ENCODE measurements at regions not wholly inside any gene's neighbourhood (a gene's known extent, or its start where the extent isn't known, plus 50 kb on each side); places are given as distances from the start of the nearest gene placed in this dataset.
"Not testable (repeated sequence)": the region's sequence is repeated elsewhere in the genome, so short reads cannot be mapped to it uniquely, and the experiment has no call there.

DNA sequence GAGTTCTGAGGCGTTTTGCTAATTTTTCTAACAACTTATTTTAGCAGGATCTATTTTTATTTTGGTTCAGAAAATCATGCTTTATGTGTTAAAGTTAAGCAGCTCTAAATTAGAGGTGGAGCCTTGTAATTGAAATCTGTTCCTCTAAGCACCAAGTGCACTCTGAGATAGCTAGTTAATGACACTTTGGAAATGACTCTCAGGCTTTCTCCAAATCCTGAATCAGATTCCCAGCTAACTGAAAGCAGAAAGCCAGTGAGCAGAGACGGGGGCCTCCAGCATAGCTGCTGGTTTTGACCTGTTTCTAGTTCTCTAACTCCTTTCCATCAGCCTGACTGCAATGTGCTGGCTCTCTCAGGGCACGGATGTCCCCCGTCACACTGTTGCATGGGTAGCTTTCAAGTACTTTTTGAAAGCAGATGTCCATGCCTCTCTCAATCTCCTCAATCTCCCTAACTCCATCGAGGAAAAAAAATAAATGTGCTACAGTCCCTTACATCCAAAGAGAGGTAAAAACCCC lies 326.5 kb downstream of the SATB2 start:
- DNase-seq, result no peak

- no peak for DNase-seq
These were observed 327.2 kb downstream of the SATB2 start for GRCh38 chr2:199130501-199130900.

DNA sequence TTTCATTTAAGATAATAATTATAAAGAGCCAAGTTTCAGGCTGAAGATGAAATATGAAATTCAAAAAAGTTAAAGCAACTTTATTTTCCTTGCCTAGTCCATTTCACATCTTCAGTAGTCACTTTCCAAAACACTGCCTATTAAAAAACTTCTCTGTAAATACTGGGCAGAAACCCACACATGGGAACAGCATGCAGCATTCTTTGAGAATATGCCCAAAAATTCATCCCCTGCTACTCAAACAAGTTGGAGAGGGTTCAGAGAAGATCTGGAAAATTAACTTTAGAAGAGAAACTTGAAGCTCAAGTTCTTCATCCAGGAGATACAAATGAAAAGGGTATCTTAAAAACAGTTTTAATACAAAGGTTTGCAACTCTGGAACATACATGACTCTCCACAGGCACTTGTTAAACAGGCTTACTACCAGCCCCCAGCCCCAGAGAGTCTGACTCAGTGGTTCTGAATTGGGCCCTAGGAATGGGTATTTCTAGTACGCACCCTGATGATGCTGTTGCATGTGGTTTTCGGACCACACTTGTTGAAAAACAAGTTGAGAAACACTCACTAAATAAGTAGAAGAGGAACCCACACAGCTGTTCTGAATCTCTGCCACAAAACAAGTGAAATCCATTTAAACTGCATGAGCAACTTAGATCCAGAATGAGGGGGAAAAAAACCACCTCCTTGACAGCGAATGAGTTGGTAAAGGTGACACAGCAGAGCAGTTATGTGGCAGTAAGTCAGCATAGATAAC lies 329.1 kb downstream of the SATB2 start:
- no peak for DNase-seq

DNA sequence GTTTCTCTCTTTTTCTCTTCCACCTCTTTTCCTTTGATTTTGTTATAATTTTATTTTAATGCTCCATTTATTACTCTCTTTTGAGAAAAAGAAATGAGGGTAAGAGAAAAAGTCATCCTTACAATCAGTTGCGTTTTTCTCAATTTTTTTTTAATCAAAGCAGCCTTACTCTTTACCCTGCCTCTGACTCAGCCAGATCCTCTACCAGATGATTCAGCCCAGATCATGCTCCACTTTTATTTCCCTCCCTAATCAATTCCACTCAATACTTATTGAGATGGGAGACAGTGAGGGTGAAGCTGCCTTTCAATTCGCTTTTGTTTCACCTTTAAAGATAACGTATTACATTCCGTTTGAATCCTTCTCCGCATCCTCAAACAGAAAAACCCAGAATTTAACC lies 337.9 kb downstream of the SATB2 start:
- DNase-seq, result no peak

DNA sequence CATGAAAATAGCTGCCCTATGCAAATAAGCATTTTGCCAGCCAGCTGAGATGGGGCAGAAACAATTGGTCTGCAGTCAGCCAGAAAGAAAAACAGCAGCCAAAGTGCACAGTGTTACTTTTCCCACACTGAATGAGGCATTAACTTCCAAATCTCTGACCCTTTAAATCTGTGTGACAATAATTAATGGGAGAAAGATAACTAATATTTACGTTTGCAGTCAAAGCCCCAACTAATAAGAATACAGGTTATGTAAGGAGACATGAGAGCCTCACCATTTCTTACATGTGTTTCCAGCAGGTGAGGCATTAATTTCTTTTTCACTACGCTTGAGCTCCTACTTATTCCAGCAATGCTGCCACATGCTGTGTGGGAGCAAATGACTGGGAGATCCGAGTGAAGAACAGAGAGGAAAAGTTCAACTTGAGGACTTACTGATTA lies 339.0 kb downstream of the SATB2 start:
- DNase-seq, result no peak

DNA sequence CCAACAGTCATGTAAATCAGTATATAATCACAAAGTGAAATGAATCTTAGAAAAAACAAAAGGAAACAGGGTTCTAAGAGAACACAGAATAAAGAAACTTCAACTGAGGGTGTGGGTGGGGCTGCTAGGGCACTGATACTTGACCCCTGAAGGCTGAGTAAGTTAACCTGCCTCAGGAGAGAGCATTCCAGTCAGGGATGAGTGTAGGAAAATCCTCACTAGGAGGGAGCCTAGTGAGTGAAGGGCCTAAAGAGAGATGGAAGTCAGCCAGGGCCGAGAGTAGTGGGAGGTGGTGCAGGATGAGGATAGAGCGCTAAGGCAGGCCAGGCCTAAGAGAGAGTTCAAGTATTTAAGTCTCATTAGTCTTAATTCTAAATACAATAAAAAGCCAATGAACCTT lies 342.6 kb downstream of the SATB2 start:
- DNase-seq, result no peak

- no peak for DNase-seq
These were observed 344.6 kb downstream of the SATB2 start for GRCh38 chr2:199113111-199113510.

DNA sequence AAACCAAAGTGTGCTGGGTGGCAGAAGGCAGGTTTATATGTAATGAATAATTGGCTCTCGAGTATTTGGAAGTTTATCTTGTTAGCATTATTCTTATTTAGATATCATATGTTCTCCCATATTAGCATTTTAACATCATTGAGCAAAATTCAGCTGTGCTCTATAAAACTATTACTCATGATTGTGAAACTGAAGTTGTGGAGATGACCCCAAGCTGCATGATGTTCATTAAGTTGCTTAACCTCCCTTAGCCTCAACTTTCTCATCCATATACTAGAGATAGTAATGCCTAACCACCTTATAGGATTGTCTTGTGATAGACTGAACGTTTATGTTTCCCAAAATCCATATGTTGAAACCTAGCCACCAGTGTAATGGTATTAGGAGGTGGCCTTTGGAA lies 346.3 kb downstream of the SATB2 start:
- no peak for DNase-seq

DNA sequence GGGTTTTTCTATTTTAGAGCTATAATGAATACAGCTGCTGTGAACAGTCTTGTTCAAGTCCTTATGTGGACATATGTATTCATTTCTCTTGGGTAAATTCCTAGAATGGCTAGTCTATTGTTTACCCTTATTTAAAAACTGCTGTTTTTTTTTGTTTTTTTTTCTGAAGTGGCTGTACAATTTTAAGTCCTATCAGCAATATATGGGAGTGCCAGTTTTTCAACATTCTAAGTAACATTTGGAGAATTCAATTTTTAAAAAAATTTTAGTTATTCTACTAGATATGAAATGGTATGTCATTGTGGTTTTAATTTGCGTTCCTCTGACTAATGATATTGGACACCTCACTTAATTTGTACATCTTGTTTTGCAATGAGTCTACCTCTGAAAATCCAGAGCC lies 349.7 kb downstream of the SATB2 start:
- no peak for DNase-seq

GRCh38 chr2:199105826-199106225 lies 351.9 kb downstream of the SATB2 start:
- DNase-seq, result no peak

DNA sequence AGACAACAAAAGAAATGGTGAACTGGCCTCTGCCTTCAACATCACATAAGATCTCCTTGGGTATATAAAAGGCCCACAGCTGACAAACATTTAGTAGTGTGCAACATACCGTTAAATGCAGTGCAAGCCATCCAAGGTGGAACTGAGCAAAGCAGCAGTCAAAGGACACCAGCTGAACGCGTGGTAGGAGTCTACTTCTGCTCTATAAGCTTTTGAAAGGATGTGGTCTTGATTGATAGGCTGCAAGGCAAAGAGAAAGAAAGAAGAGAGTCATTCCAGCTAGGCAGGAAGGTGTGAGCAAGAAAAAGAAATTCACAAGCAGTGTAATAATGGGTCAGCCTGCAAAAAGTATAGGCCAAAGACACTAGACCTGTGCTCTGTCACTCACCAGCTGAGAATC lies 356.3 kb downstream of the SATB2 start:
- DNase-seq, result no peak

DNA sequence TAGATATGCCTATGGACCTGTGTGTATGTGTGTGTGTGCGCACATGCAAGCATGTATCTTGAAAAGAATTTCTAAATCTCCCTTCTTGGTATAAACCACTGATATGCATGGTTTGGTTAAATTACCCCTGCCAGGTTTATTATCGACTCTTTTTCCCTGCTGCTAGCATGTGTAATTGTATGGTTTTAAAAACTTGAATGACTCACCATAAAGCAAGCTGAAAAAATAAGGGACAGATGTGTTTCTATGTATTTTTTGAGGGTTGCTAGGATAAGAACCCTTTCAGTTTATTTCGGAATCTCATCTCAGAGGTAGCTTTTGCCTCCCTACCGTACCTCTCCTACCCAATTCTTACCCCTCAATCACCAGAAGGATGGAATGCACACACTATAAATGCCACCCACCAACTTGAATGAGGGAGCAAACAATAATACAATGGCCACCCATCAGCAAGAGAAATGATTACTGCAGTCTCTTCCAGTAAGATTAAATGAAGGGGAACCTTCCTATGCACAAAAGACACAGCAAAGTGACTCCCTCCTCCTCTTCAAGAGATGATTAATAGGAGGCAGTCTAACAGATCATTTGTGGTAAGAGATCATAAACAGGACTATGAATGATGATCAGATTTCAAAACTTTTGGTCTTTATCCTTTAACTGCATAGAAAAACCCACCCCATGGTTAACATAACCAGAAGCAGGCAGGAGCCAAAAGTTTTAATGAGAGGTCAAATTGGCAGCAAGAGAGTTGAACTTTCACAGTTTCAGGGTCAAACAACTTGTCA lies 357.2 kb downstream of the SATB2 start:
- no peak for DNase-seq

- no peak for DNase-seq
These were observed 365.3 kb downstream of the SATB2 start for GRCh38 chr2:199092419-199092818.

DNA sequence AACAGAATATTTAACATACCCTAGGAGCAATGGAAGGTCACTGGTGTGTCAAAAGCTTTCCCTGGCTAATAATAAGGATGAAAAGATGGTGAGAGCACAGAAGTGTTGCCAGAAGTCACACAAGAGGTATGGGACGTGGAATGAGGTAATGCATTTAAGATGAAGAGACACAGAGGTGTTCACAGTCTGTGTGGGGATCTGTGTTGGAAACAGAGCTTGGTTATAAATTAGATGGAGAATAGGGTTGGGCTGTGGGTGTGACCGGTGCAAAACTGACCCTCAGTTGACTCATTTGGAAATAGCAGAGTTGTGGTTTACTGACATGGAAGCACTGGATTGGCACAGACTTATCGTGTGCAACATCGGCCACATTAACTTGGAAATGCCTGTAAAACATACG lies 372.5 kb downstream of the SATB2 start:
- no peak for DNase-seq

DNA sequence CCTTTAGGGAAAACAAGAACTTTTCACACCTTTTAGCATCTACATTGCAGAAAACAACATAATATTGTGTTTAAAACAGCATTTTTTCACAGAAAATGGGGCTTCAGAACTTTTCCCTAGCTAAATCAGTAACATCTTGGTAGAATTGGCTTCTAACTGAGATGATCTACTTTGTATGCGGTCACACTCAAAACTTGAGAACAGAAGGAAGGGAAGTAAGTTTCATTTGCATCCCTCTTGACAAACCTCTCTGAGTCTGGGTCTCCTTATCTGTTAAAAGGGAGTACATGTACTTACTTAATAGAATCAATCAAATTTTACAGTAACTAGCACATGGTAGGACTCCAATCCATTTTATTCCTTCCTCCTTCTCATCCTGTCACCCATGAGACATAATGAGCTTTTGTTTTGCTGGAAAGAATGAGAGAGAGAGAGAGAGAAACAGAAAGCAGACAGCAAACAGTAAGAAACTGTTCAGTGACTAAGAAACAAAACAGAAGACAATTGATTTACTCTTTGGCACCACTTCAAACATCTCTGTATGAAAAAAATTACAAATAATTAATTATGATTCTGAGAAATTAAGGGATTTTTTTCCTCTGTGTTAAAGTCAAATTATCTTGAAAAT lies 387.3 kb downstream of the SATB2 start:
- no peak for DNase-seq

DNA sequence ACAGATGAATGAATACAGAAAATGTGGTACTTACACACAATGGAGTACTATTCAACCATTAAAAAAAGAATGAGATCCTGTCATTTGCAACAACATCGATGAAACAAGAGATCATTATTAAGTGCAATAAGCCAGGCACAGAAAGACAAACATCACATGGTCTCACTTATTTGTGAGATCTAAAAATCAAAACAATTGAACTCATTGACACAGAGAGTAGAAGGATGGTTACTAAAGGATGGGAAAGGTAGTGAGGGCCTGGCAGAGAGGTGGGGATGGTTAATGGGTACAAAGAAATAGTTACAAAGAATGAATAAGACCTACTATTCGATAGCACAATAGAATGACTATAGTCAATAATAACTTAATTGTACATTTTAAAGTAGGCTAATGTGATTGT lies 393.5 kb downstream of the SATB2 start:
- DNase-seq, result no peak

- DNase-seq, result no peak
These were observed 399.8 kb downstream of the SATB2 start for GRCh38 chr2:199057936-199058335.

DNA sequence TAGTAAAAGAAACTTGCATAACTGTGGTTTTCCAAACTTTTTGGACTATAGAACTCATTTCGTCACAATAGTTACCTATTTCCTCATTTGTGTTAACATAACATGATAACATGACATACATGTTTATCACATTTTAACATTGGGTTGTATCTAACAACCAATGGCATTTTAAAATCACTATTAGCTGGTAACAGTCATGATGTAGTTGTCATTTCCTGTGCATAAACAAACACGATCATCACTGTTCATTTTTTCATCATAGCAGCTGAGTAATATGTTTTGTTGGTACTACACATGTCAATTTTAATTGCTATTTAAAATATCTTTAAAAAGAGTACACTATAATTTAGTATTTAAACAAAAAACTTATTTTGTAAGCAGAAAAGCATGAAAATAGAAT lies 402.4 kb downstream of the SATB2 start:
- no peak for DNase-seq

GRCh38 chr2:199042660-199043379 lies 414.9 kb downstream of the SATB2 start:
- no peak for DNase-seq

DNA sequence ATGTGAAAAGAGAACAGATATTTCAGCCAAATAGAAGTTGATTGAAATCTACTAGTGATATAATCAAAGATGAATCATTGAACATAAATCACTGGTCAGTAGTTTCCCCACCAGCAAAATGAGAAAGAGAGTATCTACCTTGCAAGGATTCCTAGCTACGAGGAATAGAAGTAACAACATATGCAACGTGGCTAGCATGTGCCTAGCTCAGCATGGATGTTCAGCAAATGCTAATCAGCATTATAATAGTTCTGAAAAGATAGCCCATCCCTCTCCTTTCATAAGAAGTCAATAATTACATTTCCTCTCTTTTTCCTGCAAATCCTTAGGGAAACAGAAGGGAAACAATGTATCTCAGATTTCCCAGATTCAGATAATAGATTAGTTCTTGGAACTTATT lies 417.2 kb downstream of the SATB2 start:
- DNase-seq, result no peak

- DNase-seq, result not testable (repeated sequence)
These were observed 424.0 kb downstream of the SATB2 start for GRCh38 chr2:199033761-199034160.

GRCh38 chr2:199025146-199025545 lies 432.6 kb downstream of the SATB2 start:
- no peak for DNase-seq

DNA sequence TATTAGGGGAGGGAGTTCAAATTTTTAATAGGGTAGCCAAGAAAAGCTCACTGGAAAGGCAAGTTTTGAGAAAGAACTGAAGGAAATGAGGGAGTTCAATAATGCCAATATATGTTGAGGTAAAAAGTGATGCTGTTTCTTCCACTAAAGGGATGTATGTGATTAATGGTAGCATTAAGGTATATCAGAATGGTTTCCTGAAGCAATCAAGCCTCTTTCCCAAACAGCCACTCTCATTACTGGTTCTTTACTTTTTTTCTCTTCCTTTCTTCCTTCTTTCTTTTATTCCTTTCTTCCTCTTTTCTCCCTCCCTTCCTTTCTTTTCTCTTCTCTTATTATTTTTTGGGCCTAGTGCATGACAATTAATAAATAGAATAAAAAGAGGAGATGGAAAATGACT lies 433.5 kb downstream of the SATB2 start:
- no peak for DNase-seq
